COR-L47 (cell line): ENCODE measurements at regions not wholly inside any gene's neighbourhood (a gene's known extent, or its start where the extent isn't known, plus 50 kb on each side); places are given as distances from the start of the nearest gene placed in this dataset.
"Not testable (repeated sequence)": the region's sequence is repeated elsewhere in the genome, so short reads cannot be mapped to it uniquely, and the experiment has no call there.

Experiments
- DNase-seq: peaks from one replicate; lab custom pipeline; 2025; lab: John Stamatoyannopoulos, UW

- not testable (repeated sequence) for DNase-seq
Observed at GRCh38 chr6:75031102-75031501, 174.8 kb downstream of the COL12A1 start.

- no peak for DNase-seq
Observed at GRCh38 chr6:75029333-75029732, 176.5 kb downstream of the COL12A1 start.

GRCh38 chr6:75025371-75025770 is 180.5 kb downstream of the COL12A1 start:
- DNase-seq = no peak

GRCh38 chr6:75024828-75025227 is 181.0 kb downstream of the COL12A1 start:
- no peak for DNase-seq

- no peak for DNase-seq
Observed at GRCh38 chr6:75023634-75024033, 182.2 kb downstream of the COL12A1 start.

- DNase-seq = no peak
Observed at GRCh38 chr6:75020971-75021370, 184.9 kb downstream of the COL12A1 start.

GRCh38 chr6:75020376-75020775 is 185.5 kb downstream of the COL12A1 start:
- no peak for DNase-seq

GRCh38 chr6:75012018-75012417 is 193.8 kb downstream of the COL12A1 start:
- DNase-seq = no peak

- not testable (repeated sequence) for DNase-seq
Observed at GRCh38 chr6:75003984-75004383, 201.9 kb downstream of the COL12A1 start.

- no peak for DNase-seq
Observed at GRCh38 chr6:74997646-74998045, 208.2 kb downstream of the COL12A1 start.

- no peak for DNase-seq
Observed at GRCh38 chr6:74993136-74993535, 212.7 kb downstream of the COL12A1 start.

GRCh38 chr6:74991573-74992332 is 214.1 kb downstream of the COL12A1 start:
- no peak for DNase-seq

- no peak for DNase-seq
Observed at GRCh38 chr6:74979065-74979766, 226.6 kb downstream of the COL12A1 start.

GRCh38 chr6:74976701-74977100 is 229.2 kb downstream of the COL12A1 start:
- DNase-seq = no peak

- no peak for DNase-seq
Observed at GRCh38 chr6:74976026-74976425, 229.8 kb downstream of the COL12A1 start.

- DNase-seq = no peak
Observed at GRCh38 chr6:74973591-74973990, 232.3 kb downstream of the COL12A1 start.

- DNase-seq = no peak
Observed at GRCh38 chr6:74971633-74972032, 234.2 kb downstream of the COL12A1 start.

- DNase-seq = no peak
Observed at GRCh38 chr6:74969591-74970267, 236.1 kb downstream of the COL12A1 start.

GRCh38 chr6:74967821-74968220 is 238.0 kb downstream of the COL12A1 start:
- no peak for DNase-seq

- DNase-seq = no peak
Observed at GRCh38 chr6:74966712-74967111, 239.1 kb downstream of the COL12A1 start.

- no peak for DNase-seq
Observed at GRCh38 chr6:74964871-74965441, 240.9 kb downstream of the COL12A1 start.

GRCh38 chr6:74956559-74957428 is 249.1 kb downstream of the COL12A1 start:
- DNase-seq = no peak
